KMS-11 (cell line): ENCODE measurements at regions not wholly inside any gene's neighbourhood (a gene's known extent, or its start where the extent isn't known, plus 50 kb on each side); places are given as distances from the start of the nearest gene placed in this dataset.

Source experiments
- H2AFZ ChIP-seq: fragments of 200-600 bp; sonication (generic); 2 replicates; pipeline ENCODE4 v1.6.1; 2016; ENCODE audit warnings: antibody characterized with exemption, mixed run types, low read depth
- H3K27ac ChIP-seq: fragments of 200-600 bp; sonication (generic); 2 replicates; pipeline ENCODE4 v1.6.1; 2016; ENCODE audit warnings: mild to moderate bottlenecking, mixed run types
- H3K27me3 ChIP-seq: fragments of 200-600 bp; sonication (generic); 2 replicates; pipeline ENCODE4 v1.6.1; 2017; ENCODE audit warnings: mild to moderate bottlenecking, low read depth, mixed run types, moderate library complexity; ENCODE audit not compliant: insufficient read depth
- H3K36me3 ChIP-seq: fragments of 200-600 bp; sonication (generic); 2 replicates; pipeline ENCODE4 v1.6.1; 2017; ENCODE audit warnings: mild to moderate bottlenecking, mixed run types; ENCODE audit not compliant: insufficient read depth
- H3K4me1 ChIP-seq: fragments of 200-600 bp; sonication (generic); 2 replicates; pipeline ENCODE4 v1.6.1; 2016; ENCODE audit warnings: mild to moderate bottlenecking, low read depth, mixed run types; ENCODE audit not compliant: poor library complexity, severe bottlenecking
- H3K4me2 ChIP-seq: fragments of 200-600 bp; sonication (generic); 2 replicates; pipeline ENCODE4 v1.7.0; 2016; ENCODE audit warnings: mild to moderate bottlenecking, mixed run types
- H3K4me3 ChIP-seq: fragments of 200-600 bp; sonication (generic); IDR thresholded peaks from 2 replicates; pipeline ENCODE4 v1.6.1; 2017; ENCODE audit warnings: low read depth, low read length, mixed read lengths; ENCODE audit not compliant: insufficient read depth
- H3K79me2 ChIP-seq: fragments of 200-600 bp; sonication (generic); 2 replicates; pipeline ENCODE4 v1.6.1; 2016; ENCODE audit warnings: low read depth, mixed run types; ENCODE audit not compliant: insufficient read depth
- H3K9ac ChIP-seq: fragments of 200-600 bp; sonication (generic); 2 replicates; pipeline ENCODE4 v1.6.1; 2016; ENCODE audit warnings: mild to moderate bottlenecking, mixed run types
- H4K20me1 ChIP-seq: fragments of 200-600 bp; sonication (generic); 2 replicates; pipeline ENCODE4 v1.6.1; 2016; ENCODE audit warnings: mild to moderate bottlenecking, mixed run types; ENCODE audit not compliant: insufficient read depth
- CTCF ChIP-seq: fragments of 200-600 bp; sonication (generic); conservative IDR thresholded peaks from 2 replicates; pipeline ENCODE4 v1.6.1; 2017; ENCODE audit warnings: low read depth, mild to moderate bottlenecking, antibody characterized with exemption, low read length, moderate library complexity, mixed read lengths

DNA sequence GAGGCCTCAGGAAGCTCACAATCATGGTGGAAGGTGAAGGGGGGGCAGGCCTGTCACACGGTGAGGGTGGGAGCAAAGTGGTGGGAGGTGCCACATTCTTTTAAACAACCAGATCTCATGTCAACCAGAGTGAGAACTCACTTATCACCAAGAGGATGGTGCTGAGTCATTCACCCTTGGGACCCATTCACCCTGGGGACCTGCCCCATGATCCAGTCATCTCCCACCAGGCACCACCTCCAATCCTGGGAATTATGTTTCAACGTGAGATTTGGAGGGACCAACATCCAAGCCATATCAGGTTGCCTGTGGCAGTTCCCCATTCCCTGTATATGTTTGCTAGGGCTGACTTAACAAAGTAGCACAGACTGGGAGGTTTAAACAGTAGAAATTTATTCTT lies 318.4 kb upstream of the CLNK start:
- Histone ChIP-seq H3K9ac (no peak overlapping the region), H3K27ac (no peak overlapping the region), H3K79me2 (no peaks in the 10 kb centered on the region), H2AFZ (no peak overlapping the region), H3K27me3 (no peaks in the 10 kb centered on the region), H3K4me2 (no peak overlapping the region), H3K4me3 (no peak overlapping the region), H4K20me1 (no peaks in the 10 kb centered on the region), H3K4me1 (no peaks in the 10 kb centered on the region), H3K36me3 (no peaks in the 10 kb centered on the region)
- no peak for TF ChIP-seq CTCF

DNA sequence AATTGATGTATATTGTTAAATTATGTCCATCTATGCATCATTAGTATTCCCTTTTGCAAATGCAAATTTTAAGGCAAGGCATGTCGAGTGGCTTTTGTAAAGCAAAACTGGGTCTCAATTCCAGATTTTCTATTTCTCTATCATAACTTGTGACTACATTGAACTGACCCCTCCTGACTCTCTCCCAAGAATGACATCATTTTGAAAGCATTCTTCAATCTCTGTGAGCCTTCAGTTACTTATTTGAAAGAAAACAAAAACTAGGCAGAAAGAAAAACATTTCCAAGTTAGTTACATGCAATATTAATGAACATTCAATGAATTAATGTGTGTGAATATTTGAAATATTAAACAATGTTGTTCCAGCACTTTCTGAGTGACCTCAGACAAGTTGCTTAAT lies 314.3 kb upstream of the CLNK start:
- H3K79me2 ChIP-seq = no peaks in the 10 kb centered on the region
- TF ChIP-seq CTCF = no peak
- no peak overlapping the region for H3K4me3 ChIP-seq
- no peak overlapping the region for H2AFZ ChIP-seq
- H4K20me1 ChIP-seq = no peaks in the 10 kb centered on the region
- no peak overlapping the region for H3K27ac ChIP-seq
- no peak overlapping the region for H3K9ac ChIP-seq
- H3K36me3 ChIP-seq = no peaks in the 10 kb centered on the region
- no peak overlapping the region for H3K4me2 ChIP-seq
- no peaks in the 10 kb centered on the region for H3K4me1 ChIP-seq
- H3K27me3 ChIP-seq = no peaks in the 10 kb centered on the region

DNA sequence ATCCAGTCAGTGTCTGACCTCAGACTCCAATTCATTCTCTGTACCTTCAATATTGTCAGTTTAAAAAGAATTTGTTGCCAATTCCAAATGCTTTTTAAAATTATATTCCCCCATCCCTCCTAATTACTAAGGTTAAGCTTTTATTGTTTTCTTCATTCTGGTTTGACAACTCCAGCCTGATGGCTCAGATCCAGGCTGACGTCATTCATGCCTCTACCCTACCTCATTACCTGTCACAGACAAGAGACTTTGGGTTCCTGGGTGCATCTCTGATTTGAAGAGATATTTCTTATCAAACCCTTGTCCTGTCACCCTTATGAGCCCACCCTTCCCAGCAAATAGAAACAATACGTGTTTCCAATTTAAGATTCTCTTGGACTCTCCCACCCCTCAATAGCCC lies 300.2 kb upstream of the CLNK start:
- no peaks in the 10 kb centered on the region for H3K79me2 ChIP-seq
- H3K36me3 ChIP-seq = no peaks in the 10 kb centered on the region
- no peaks in the 10 kb centered on the region for H4K20me1 ChIP-seq
- H2AFZ ChIP-seq = no peak overlapping the region
- H3K4me1 ChIP-seq = peaks cover 20% of the 10 kb centered on the region
- H3K4me3 ChIP-seq = no peak overlapping the region
- H3K27me3 ChIP-seq = no peaks in the 10 kb centered on the region
- H3K9ac ChIP-seq = no peak overlapping the region
- TF ChIP-seq CTCF = no peak
- no peak overlapping the region for H3K4me2 ChIP-seq
- no peak overlapping the region for H3K27ac ChIP-seq

DNA sequence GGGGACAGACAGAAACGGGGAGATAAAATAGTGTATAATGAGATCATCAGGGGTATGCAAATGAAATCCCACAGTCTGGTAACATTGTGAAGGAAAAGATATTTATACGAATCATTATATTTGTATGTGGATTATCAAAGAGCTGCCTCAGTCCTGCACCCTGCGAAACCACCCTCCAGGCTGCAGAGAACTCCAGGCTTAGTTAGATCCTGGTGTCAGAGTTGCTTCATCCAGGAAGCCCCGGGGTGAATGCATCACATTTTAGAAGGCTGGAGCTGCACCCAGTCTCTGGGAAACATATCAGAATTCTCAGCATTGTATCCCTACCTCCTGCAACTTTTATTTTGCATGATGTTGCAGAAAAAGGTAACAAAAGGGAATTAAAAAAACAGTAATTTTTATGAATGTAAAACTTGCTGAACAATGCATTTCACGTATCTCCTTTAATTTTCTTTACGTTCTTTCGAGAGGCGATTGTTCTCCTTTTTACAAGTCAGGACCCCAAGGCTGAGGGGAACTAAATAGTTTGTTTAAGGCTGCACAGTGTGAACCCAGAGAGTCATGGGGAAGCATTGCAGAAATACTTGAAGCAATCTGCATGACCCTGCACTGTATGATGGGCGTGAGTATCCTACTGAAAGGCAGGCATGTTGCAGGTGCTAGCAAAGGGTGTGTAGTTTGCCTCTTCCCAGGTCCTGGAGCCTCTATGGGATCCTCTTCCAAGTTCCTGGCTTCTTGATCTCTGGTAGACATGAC lies 299.5 kb upstream of the CLNK start:
- Histone ChIP-seq H3K27ac (peak overlapping the region; percentile 51), H3K27me3 (no peaks in the 10 kb centered on the region), H3K9ac (no peak overlapping the region), H3K4me2 (peak overlapping the region; percentile 29; the same call in 1 of the 2 replicates), H3K79me2 (no peaks in the 10 kb centered on the region), H3K4me1 (peaks cover 20% of the 10 kb centered on the region), H3K36me3 (no peaks in the 10 kb centered on the region), H2AFZ (peak overlapping the region; percentile 54), H3K4me3 (no peak overlapping the region), H4K20me1 (no peaks in the 10 kb centered on the region)
- no peak for TF ChIP-seq CTCF
